Liver (tissue), 7 donors: ENCODE measurements at regions not wholly inside any gene's neighbourhood (a gene's known extent, or its start where the extent isn't known, plus 50 kb on each side); places are given as distances from the start of the nearest gene placed in this dataset.

Experiments
- DNase-seq: peaks from one replicate; pipeline ENCODE4 v3.0.0-alpha.2; 2017; ENCODE audit warnings: low spot score
- H3K27ac ChIP-seq, 2 donors: one replicate each; pipeline ENCODE4 v1.7.0; 2013; ENCODE audit warnings: inconsistent platforms in 2 of 2, low read length in 2 of 2, control low read depth in 1 of 2, low read depth in 1 of 2, mild to moderate bottlenecking in 1 of 2
- H3K27me3 ChIP-seq, 4 donors: one replicate each; pipeline versions ENCODE4 v1.6.1 to v1.7.0; 2013; ENCODE audit warnings: low read length in 3 of 4, inconsistent platforms in 1 of 4, mild to moderate bottlenecking in 1 of 4, moderate library complexity in 1 of 4; ENCODE audit not compliant: control insufficient read depth in 4 of 4, insufficient read depth in 4 of 4
- H3K36me3 ChIP-seq, 4 donors: one replicate each; pipeline versions ENCODE4 v1.6.1 to v1.7.0; 2013; ENCODE audit warnings: low read length in 3 of 4, mild to moderate bottlenecking in 3 of 4, low read depth in 1 of 4, moderate library complexity in 1 of 4; ENCODE audit not compliant: control insufficient read depth in 4 of 4, insufficient read depth in 3 of 4
- H3K4me1 ChIP-seq, 4 donors: one replicate each; pipeline versions ENCODE4 v1.6.1 to v1.7.0; 2013; ENCODE audit warnings: low read length in 3 of 4, mild to moderate bottlenecking in 3 of 4, moderate library complexity in 1 of 4; ENCODE audit not compliant: control insufficient read depth in 4 of 4, insufficient read depth in 4 of 4
- H3K4me3 ChIP-seq, 3 donors: one replicate each; pipeline versions ENCODE4 v1.6.1 to v1.7.0; 2013; ENCODE audit warnings: low read length in 3 of 3, control low read depth in 1 of 3, low read depth in 1 of 3, mild to moderate bottlenecking in 1 of 3
- H3K9ac ChIP-seq, 2 donors: one replicate each; pipeline ENCODE4 v1.7.0; 2013; ENCODE audit warnings: low read length in 2 of 2, mild to moderate bottlenecking in 2 of 2, moderate library complexity in 2 of 2, control low read depth in 1 of 2, low read depth in 1 of 2
- H3K9me3 ChIP-seq, 4 donors: one replicate each; pipeline versions ENCODE4 v1.6.1 to v1.7.0; 2013; ENCODE audit warnings: low read length in 3 of 4; ENCODE audit not compliant: control insufficient read depth in 4 of 4
- ATF3 ChIP-seq: IDR thresholded peaks from 2 replicates; pipeline ENCODE4 v1.6.1; 2016; ENCODE audit warnings: antibody characterized with exemption
- FOXA2 ChIP-seq: IDR thresholded peaks from 2 replicates; pipeline ENCODE4 v1.6.1; 2016; ENCODE audit warnings: antibody characterized with exemption
- HNF4A ChIP-seq, 2 donors: conservative IDR thresholded peaks; 2 replicates each; pipeline ENCODE4 v1.6.1; 2016; ENCODE audit warnings: antibody characterized with exemption in 2 of 2, mild to moderate bottlenecking in 2 of 2
- TAF1 ChIP-seq: conservative IDR thresholded peaks from 2 replicates; pipeline ENCODE4 v1.6.1; 2016; ENCODE audit warnings: antibody characterized with exemption, mild to moderate bottlenecking
- YY1 ChIP-seq: IDR thresholded peaks from 2 replicates; pipeline ENCODE4 v1.6.1; 2016; ENCODE audit warnings: antibody characterized with exemption, mild to moderate bottlenecking
- ZBTB33 ChIP-seq: IDR thresholded peaks from 2 replicates; pipeline ENCODE4 v1.6.1; 2016; ENCODE audit warnings: antibody characterized with exemption
- WGBS: extraction: QIAGEN DNeasy Blood & Tissue Kit; methylation state at CpG from one replicate; pipeline ENCODE4 v1.1.7; 2013; 5-methylcytosine and 5-hydroxymethylcytosine counted together
- donor health status: healthy.
- donor health status: healthy.
- donor health status: healthy.
- donor health status: healthy.

- TF ChIP-seq ZBTB33, result no peak
These were observed 563.0 kb downstream of the SOX6 start (continued) for GRCh38 chr11:15793043-15793996.

- no peak for DNase-seq
- Histone ChIP-seq H3K4me3 (no peak overlapping the region), H3K4me1 (no peaks in the 10 kb centered on the region), H3K9me3 (no peaks in the 10 kb centered on the region), H3K27me3 (no peaks in the 10 kb centered on the region), H3K9ac (no peak overlapping the region), H3K27ac (no peak overlapping the region), H3K36me3 (no peaks in the 10 kb centered on the region)
- WGBS, result 94% methylated on average over 3 of the region's 3 CpGs
- TF ChIP-seq TAF1 (no peak), ZBTB33 (no peak)
These were observed 561.8 kb downstream of the SOX6 start for GRCh38 chr11:15794361-15795150.

GRCh38 chr11:15795378-15795777, 561.0 kb downstream of the SOX6 start:
- H3K4me1 ChIP-seq, result no peaks in the 10 kb centered on the region
- no peak for TF ChIP-seq HNF4A (conservative IDR thresholded peaks at IDR 0.05)
- no peaks in the 10 kb centered on the region for H3K27me3 ChIP-seq
- H3K9ac ChIP-seq, result no peak overlapping the region
- no peaks in the 10 kb centered on the region for H3K36me3 ChIP-seq
- no peak overlapping the region for H3K27ac ChIP-seq
- no peak for DNase-seq
- no peaks in the 10 kb centered on the region for H3K9me3 ChIP-seq
- WGBS, result 38% methylated on average over 2 of the region's 2 CpGs
- H3K4me3 ChIP-seq, result no peak overlapping the region

GRCh38 chr11:15800111-15800800, 556.1 kb downstream of the SOX6 start:
- Histone ChIP-seq H3K9ac (no peak overlapping the region), H3K36me3 (no peaks in the 10 kb centered on the region), H3K27me3 (no peaks in the 10 kb centered on the region), H3K9me3 (no peaks in the 10 kb centered on the region), H3K4me3 (no peak overlapping the region), H3K4me1 (no peaks in the 10 kb centered on the region), H3K27ac (peak overlapping the region in 1 of 2 donors; percentile 20)
- WGBS, result 77% methylated on average over 4 of the region's 4 CpGs
- TF ChIP-seq FOXA2, result no peak
- no peak for TF ChIP-seq ATF3
- TF ChIP-seq TAF1, result no peak
- TF ChIP-seq YY1, result peak; percentile 22
- no peak for DNase-seq
